ENCODE measurements at regions not wholly inside any gene's neighbourhood (a gene's known extent, or its start where the extent isn't known, plus 50 kb on each side); places are given as distances from the start of the nearest gene placed in this dataset.

GRCh38 chr5:15085671-15086070 is 214.1 kb upstream of the ANKH start:
- no peak for DNase-seq (ENCODE audit: low spot score)
- Mint-ChIP-seq H3K4me1 (ENCODE audit: low read depth) (no peaks in the 10 kb centered on the region), H3K27me3 (ENCODE audit: low read depth) (no peaks in the 10 kb centered on the region), H3K4me3 (no peak overlapping the region), H3K9me3 (no peaks in the 10 kb centered on the region), H3K27ac (no peak overlapping the region), H3K36me3 (ENCODE audit: low read depth) (no peaks in the 10 kb centered on the region)

DNA sequence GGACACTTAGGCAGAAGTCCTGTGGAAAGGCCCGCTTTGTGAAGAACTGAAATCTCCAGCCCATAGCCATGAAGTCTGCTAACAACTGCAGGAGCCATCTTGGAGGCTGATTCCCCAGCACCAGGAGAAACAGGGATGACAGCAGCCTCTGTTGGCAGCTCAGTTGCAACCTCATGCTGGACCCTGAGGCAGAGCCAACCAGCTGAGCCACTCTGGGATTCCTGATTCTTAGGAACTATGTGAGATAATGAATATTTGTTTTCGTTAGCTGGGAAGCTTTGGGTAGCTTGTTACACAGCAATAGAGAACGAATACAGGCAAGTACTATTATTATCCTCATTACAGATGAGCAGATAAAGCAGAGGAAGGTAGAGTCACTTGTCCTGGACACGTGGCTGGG is 210.5 kb upstream of the ANKH start:
- no peak for DNase-seq (ENCODE audit: low spot score)
- H3K4me1 Mint-ChIP-seq (ENCODE audit: low read depth) = no peaks in the 10 kb centered on the region
- H3K27ac Mint-ChIP-seq = no peak overlapping the region
- H3K36me3 Mint-ChIP-seq (ENCODE audit: low read depth) = no peaks in the 10 kb centered on the region
- H3K4me3 Mint-ChIP-seq = no peak overlapping the region
- H3K27me3 Mint-ChIP-seq (ENCODE audit: low read depth) = no peaks in the 10 kb centered on the region
- H3K9me3 Mint-ChIP-seq = no peaks in the 10 kb centered on the region

DNA sequence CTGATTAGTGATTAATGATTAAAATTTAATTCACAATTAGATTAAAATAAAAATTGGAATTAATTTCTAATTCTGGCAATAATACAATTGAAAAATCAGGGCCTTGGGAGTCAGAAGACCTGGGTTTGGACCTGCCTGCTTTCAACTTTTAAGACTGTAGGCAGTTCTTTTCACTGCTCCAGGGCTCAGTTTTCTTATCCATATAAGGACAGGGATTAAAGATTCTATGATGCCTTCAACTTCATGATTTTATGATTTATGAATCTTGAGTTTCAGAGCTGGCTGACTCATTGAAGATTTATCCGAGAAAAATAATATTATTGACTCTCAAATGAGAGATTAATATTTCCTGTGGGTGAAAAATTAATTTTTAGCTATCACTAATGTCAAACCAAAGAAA is 208.6 kb upstream of the ANKH start:
- Mint-ChIP-seq H3K27ac (no peak overlapping the region), H3K4me3 (no peak overlapping the region), H3K9me3 (no peaks in the 10 kb centered on the region), H3K4me1 (ENCODE audit: low read depth) (no peaks in the 10 kb centered on the region), H3K27me3 (ENCODE audit: low read depth) (no peaks in the 10 kb centered on the region), H3K36me3 (ENCODE audit: low read depth) (no peaks in the 10 kb centered on the region)
- no peak for DNase-seq (ENCODE audit: low spot score)

- Mint-ChIP-seq H3K27ac (no peak overlapping the region), H3K9me3 (no peaks in the 10 kb centered on the region), H3K36me3 (ENCODE audit: low read depth) (no peaks in the 10 kb centered on the region), H3K27me3 (ENCODE audit: low read depth) (no peaks in the 10 kb centered on the region), H3K4me1 (ENCODE audit: low read depth) (no peaks in the 10 kb centered on the region), H3K4me3 (no peak overlapping the region)
- DNase-seq (ENCODE audit: low spot score) = no peak
Observed at GRCh38 chr5:15079566-15079965, 208.0 kb upstream of the ANKH start.

GRCh38 chr5:15074651-15075050 is 203.1 kb upstream of the ANKH start:
- DNase-seq (ENCODE audit: low spot score) = no peak
- no peaks in the 10 kb centered on the region for H3K36me3 Mint-ChIP-seq (ENCODE audit: low read depth)
- no peak overlapping the region for H3K4me3 Mint-ChIP-seq
- no peak overlapping the region for H3K27ac Mint-ChIP-seq
- no peaks in the 10 kb centered on the region for H3K27me3 Mint-ChIP-seq (ENCODE audit: low read depth)
- H3K9me3 Mint-ChIP-seq = no peaks in the 10 kb centered on the region
- H3K4me1 Mint-ChIP-seq (ENCODE audit: low read depth) = no peaks in the 10 kb centered on the region

- no peak overlapping the region for H3K27ac Mint-ChIP-seq
- no peaks in the 10 kb centered on the region for H3K4me1 Mint-ChIP-seq (ENCODE audit: low read depth)
- no peaks in the 10 kb centered on the region for H3K36me3 Mint-ChIP-seq (ENCODE audit: low read depth)
- H3K9me3 Mint-ChIP-seq = no peaks in the 10 kb centered on the region
- no peak for DNase-seq (ENCODE audit: low spot score)
- H3K4me3 Mint-ChIP-seq = no peak overlapping the region
- H3K27me3 Mint-ChIP-seq (ENCODE audit: low read depth) = no peaks in the 10 kb centered on the region
Observed at GRCh38 chr5:15073453-15073852, 201.9 kb upstream of the ANKH start.

- no peaks in the 10 kb centered on the region for H3K27me3 Mint-ChIP-seq (ENCODE audit: low read depth)
- no peak for DNase-seq (ENCODE audit: low spot score)
- H3K36me3 Mint-ChIP-seq (ENCODE audit: low read depth) = no peaks in the 10 kb centered on the region
- no peaks in the 10 kb centered on the region for H3K9me3 Mint-ChIP-seq
- H3K4me3 Mint-ChIP-seq = no peak overlapping the region
- no peak overlapping the region for H3K27ac Mint-ChIP-seq
- no peaks in the 10 kb centered on the region for H3K4me1 Mint-ChIP-seq (ENCODE audit: low read depth)
Observed at GRCh38 chr5:15070907-15071306, 199.3 kb upstream of the ANKH start.

DNA sequence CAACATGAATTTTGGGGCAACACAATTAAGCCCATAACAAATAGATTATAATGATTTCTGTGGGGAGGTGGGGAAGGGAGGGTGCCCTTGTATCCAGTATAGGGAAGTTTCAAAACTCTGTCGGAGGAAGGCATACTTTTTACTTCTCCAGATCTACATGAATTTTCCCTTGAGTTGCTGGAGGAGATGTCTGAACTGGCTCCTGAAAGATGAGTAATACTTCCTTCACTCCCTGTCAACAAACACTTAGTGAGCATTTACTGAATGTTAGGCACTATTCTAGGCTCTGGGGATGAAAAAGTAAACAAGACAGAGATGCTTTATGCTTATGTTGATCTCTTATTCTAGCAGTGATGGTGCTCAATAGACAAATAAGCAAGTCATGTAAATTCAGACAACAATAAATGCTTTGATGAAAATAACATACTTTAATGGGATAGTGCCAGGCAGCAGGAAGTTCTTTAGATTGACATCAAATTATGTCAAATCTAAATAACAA is 197.9 kb upstream of the ANKH start:
- no peak overlapping the region for H3K27ac Mint-ChIP-seq
- no peak for DNase-seq (ENCODE audit: low spot score)
- no peaks in the 10 kb centered on the region for H3K4me1 Mint-ChIP-seq (ENCODE audit: low read depth)
- no peak overlapping the region for H3K4me3 Mint-ChIP-seq
- no peaks in the 10 kb centered on the region for H3K36me3 Mint-ChIP-seq (ENCODE audit: low read depth)
- H3K27me3 Mint-ChIP-seq (ENCODE audit: low read depth) = no peaks in the 10 kb centered on the region
- no peaks in the 10 kb centered on the region for H3K9me3 Mint-ChIP-seq

DNA sequence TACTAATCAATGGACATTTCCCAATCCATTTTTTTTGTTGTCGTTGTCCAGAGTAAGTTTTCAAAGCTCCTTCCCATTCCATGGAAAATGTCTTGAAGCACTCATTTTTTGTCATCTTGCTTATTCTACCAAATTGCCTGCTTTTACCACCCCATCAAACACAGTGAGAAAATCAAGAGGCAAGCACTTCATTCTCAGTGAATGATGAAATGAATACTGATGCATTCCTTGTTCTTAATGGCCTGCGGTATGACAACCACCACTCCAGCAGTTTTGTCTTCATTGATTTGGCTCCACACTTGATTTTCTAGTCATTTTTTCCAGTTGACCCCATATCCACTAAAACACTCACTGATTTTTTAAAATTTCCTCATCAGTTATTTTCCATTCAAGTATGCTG is 193.5 kb upstream of the ANKH start:
- Mint-ChIP-seq H3K27me3 (ENCODE audit: low read depth) (no peaks in the 10 kb centered on the region), H3K4me3 (no peak overlapping the region), H3K27ac (no peak overlapping the region)

DNA sequence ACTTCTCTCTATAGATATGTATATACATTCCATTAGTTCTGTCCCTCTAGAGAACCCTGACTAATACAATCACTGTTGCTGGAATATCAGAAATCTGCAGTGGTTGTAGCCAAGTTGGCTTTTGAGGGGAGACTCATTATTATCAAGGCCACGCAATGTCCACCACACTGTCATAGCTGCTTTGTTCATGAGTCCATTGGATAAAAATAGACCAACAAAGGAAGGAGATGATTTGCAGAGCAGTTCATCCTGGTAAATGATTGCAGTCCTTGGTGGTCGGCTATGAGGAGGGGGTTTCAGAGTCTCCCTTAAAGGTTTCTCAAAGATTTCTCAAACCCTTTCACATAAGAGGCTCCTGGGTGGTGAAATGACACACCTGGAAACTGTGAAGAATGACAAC is 192.8 kb upstream of the ANKH start:
- Mint-ChIP-seq H3K27ac (no peak overlapping the region), H3K9me3 (no peaks in the 10 kb centered on the region), H3K4me1 (ENCODE audit: low read depth) (no peaks in the 10 kb centered on the region), H3K27me3 (ENCODE audit: low read depth) (no peaks in the 10 kb centered on the region), H3K4me3 (no peak overlapping the region), H3K36me3 (ENCODE audit: low read depth) (no peaks in the 10 kb centered on the region)
- DNase-seq (ENCODE audit: low spot score) = no peak

More for the DNA sequence above, 193.5 kb upstream of the ANKH start:
- no peaks in the 10 kb centered on the region for H3K9me3 Mint-ChIP-seq
- no peak for DNase-seq (ENCODE audit: low spot score)
- H3K36me3 Mint-ChIP-seq (ENCODE audit: low read depth) = no peaks in the 10 kb centered on the region
- no peaks in the 10 kb centered on the region for H3K4me1 Mint-ChIP-seq (ENCODE audit: low read depth)

DNA sequence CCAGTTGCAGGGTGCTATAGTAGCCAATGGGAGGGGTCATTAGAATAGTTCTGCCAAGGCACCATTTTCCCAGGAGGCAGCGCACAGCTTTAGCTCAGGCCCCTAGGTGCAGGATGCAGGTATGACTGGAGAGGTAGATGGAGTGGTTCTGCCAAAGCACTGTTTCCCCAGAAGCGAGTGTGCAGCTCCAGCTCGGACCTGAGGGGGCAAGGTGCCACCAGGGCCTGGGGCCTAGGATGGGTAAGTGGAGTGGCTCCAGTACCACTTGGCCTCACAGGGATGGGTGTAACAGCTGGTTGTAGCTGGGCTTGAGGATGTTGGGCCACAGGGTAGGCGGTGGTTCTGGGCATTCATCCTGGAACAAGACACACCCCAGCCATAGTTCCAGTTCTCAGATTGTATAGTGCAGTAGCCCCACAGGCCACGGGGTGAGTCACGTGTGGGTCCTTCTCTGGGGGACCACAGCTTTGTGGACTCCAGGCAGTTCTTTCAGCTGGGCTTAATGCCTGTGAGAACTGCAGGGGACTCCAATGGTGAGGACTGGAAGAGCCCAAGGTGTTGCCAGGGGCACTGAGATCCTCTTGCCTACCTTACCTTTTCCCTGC is 185.5 kb upstream of the ANKH start:
- DNase-seq (ENCODE audit: low spot score) = no peak
- H3K27me3 Mint-ChIP-seq (ENCODE audit: low read depth) = no peaks in the 10 kb centered on the region
- no peaks in the 10 kb centered on the region for H3K9me3 Mint-ChIP-seq

GRCh38 chr5:15044521-15044920 is 172.9 kb upstream of the ANKH start:
- H3K9me3 Mint-ChIP-seq = peaks cover under 1% of the 10 kb centered on the region
- H3K36me3 Mint-ChIP-seq (ENCODE audit: low read depth) = no peaks in the 10 kb centered on the region
- no peak overlapping the region for H3K4me3 Mint-ChIP-seq
- no peaks in the 10 kb centered on the region for H3K4me1 Mint-ChIP-seq (ENCODE audit: low read depth)
- no peak for DNase-seq (ENCODE audit: low spot score)
- peaks cover 2% of the 10 kb centered on the region for H3K27me3 Mint-ChIP-seq (ENCODE audit: low read depth)
- H3K27ac Mint-ChIP-seq = no peak overlapping the region

More for the DNA sequence above, 185.5 kb upstream of the ANKH start:
- Mint-ChIP-seq H3K4me3 (no peak overlapping the region), H3K36me3 (ENCODE audit: low read depth) (no peaks in the 10 kb centered on the region), H3K4me1 (ENCODE audit: low read depth) (no peaks in the 10 kb centered on the region), H3K27ac (no peak overlapping the region)

DNA sequence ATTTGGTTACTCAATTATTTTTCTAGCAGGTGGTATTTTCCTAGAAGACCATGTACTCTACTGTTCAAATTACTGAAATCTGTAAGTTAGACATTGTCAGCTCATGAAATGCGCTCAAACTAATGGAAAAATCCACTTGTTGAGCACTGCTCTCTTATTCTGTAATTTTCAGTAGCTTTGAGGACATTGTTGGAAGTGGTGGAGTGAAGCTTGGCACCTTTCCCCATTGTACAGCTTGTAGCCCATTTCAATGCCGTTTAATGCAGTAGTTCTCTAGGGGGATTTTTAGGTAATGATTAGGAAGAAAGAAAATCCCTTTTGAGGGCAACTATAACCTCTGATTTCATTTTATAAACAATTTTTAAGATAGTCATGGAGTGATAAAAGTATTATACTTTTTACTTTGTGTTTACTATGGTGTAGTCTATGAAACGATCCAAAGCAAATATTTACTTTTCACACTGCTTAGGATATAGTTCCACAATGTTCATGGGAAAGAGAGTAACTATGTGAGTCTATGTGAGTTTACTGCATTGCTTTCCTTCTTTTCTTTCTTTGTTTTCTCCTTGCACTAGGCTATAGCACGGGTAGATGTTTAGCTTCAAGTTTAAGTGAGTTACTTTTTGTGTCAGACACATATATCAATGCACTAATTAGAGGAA is 165.8 kb upstream of the ANKH start:
- H3K27ac Mint-ChIP-seq = no peak overlapping the region
- H3K9me3 Mint-ChIP-seq = peaks cover 3% of the 10 kb centered on the region
- no peaks in the 10 kb centered on the region for H3K36me3 Mint-ChIP-seq (ENCODE audit: low read depth)
- H3K4me3 Mint-ChIP-seq = no peak overlapping the region
- peaks cover 1% of the 10 kb centered on the region for H3K27me3 Mint-ChIP-seq (ENCODE audit: low read depth)
- no peaks in the 10 kb centered on the region for H3K4me1 Mint-ChIP-seq (ENCODE audit: low read depth)
- DNase-seq (ENCODE audit: low spot score) = no peak

DNA sequence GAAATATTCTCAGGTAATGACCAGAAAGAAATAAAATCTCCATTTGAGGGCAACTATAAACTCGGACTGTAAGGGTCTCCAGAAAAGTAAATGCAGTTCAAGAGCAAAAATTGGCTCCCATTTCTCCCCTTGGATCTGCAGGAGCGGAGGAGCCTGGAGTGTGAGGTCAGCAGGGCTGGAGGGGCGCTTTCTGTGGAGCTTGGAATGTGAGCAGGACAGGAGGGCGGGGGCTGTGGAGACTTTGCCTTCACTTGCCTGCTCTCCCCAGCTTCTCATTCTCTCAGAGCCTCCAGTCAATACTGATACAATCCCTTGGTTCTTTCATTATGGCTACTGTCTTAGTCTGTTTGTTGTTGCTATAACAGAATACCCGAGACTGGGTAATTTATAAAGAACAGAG is 162.8 kb upstream of the ANKH start:
- H3K27ac Mint-ChIP-seq = no peak overlapping the region
- peaks cover 17% of the 10 kb centered on the region for H3K27me3 Mint-ChIP-seq (ENCODE audit: low read depth)
- H3K4me1 Mint-ChIP-seq (ENCODE audit: low read depth) = no peaks in the 10 kb centered on the region
- H3K4me3 Mint-ChIP-seq = no peak overlapping the region
- H3K36me3 Mint-ChIP-seq (ENCODE audit: low read depth) = no peaks in the 10 kb centered on the region
- peaks cover 1% of the 10 kb centered on the region for H3K9me3 Mint-ChIP-seq
- no peak for DNase-seq (ENCODE audit: low spot score)

DNA sequence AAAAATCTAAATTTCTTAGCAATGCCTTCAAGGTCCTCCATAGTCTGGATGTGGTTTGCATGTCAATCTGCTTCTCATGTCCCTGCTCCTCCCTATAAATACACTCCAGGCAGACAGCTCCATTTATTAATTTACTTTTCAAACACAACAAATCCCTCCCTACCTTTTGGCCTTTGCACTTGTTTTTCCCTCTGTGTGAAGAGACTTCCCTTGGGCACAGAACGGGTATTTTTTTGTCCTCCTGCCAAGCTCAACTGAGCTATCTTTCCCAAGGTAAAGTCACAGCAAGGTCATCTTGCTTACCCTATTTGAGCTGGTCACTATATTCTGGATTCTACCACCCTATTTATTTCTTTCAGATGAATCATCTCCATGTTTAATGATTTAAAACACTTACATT is 159.6 kb upstream of the ANKH start:
- no peaks in the 10 kb centered on the region for H3K4me1 Mint-ChIP-seq (ENCODE audit: low read depth)
- no peaks in the 10 kb centered on the region for H3K9me3 Mint-ChIP-seq
- no peak for DNase-seq (ENCODE audit: low spot score)
- no peaks in the 10 kb centered on the region for H3K36me3 Mint-ChIP-seq (ENCODE audit: low read depth)
- no peak overlapping the region for H3K27ac Mint-ChIP-seq
- peaks cover 21% of the 10 kb centered on the region for H3K27me3 Mint-ChIP-seq (ENCODE audit: low read depth)
- H3K4me3 Mint-ChIP-seq = no peak overlapping the region

Measured in T-helper 2 cell treated with Interferon-gamma antibody and Interleukin-4, amounts not matched to agents 5 μg/mL and 100 μg/mL, for 36 hours (primary cell).